Muscle of arm (tissue), 1 donor: ENCODE measurements at regions not wholly inside any gene's neighbourhood (a gene's known extent, or its start where the extent isn't known, plus 50 kb on each side); places are given as distances from the start of the nearest gene placed in this dataset.

Experiments used
- DNase-seq: peaks from one replicate; pipeline ENCODE4 v3.0.0-alpha.2; 2013

GRCh38 chr2:120785228-120785966 is 49.7 kb downstream of the GLI2 start:
- DNase-seq, result no peak

GRCh38 chr2:120786038-120786960 is 50.6 kb downstream of the GLI2 start:
- no peak for DNase-seq

GRCh38 chr2:120787111-120787821 is 51.6 kb downstream of the GLI2 start:
- DNase-seq, result no peak

GRCh38 chr2:120787822-120788700 is 52.4 kb downstream of the GLI2 start:
- DNase-seq, result no peak

GRCh38 chr2:120791243-120791961 is 55.7 kb downstream of the GLI2 start:
- no peak for DNase-seq

- DNase-seq, result no peak
Measured at GRCh38 chr2:120791962-120792297, 56.3 kb downstream of the GLI2 start.

GRCh38 chr2:120793682-120794403 is 58.2 kb downstream of the GLI2 start:
- DNase-seq, result no peak

GRCh38 chr2:120794716-120795115 is 59.0 kb downstream of the GLI2 start:
- DNase-seq, result no peak

- DNase-seq, result no peak
Measured at GRCh38 chr2:120796094-120796493, 60.4 kb downstream of the GLI2 start.

- DNase-seq, result peak; percentile 47
Measured at GRCh38 chr2:120797421-120798221, 62.0 kb downstream of the GLI2 start.

- no peak for DNase-seq
Measured at GRCh38 chr2:120798567-120799247, 63.0 kb downstream of the GLI2 start.

- peak; percentile 64 for DNase-seq
Measured at GRCh38 chr2:120802158-120802557, 66.5 kb downstream of the GLI2 start.

- DNase-seq, result no peak
Measured at GRCh38 chr2:120802867-120803484, 67.3 kb downstream of the GLI2 start.

GRCh38 chr2:120803764-120804335 is 68.2 kb downstream of the GLI2 start:
- no peak for DNase-seq

- no peak for DNase-seq
Measured at GRCh38 chr2:120804459-120804858, 68.8 kb downstream of the GLI2 start.

- no peak for DNase-seq
Measured at GRCh38 chr2:120805011-120805410, 69.3 kb downstream of the GLI2 start.

- DNase-seq, result no peak
Measured at GRCh38 chr2:120805602-120806001, 69.9 kb downstream of the GLI2 start.

- no peak for DNase-seq
Measured at GRCh38 chr2:120807751-120808150, 72.1 kb downstream of the GLI2 start.
